ENCODE measurements at regions not wholly inside any gene's neighbourhood (a gene's known extent, or its start where the extent isn't known, plus 50 kb on each side); places are given as distances from the start of the nearest gene placed in this dataset.

- Histone ChIP-seq H3K27me3 (ENCODE audit: low read depth) (peaks cover 13% of the 10 kb centered on the region), H3K4me3 (no peak overlapping the region), H3K36me3 (no peaks in the 10 kb centered on the region), H3K27ac (no peak overlapping the region), H3K9me3 (no peaks in the 10 kb centered on the region), H3K4me1 (no peaks in the 10 kb centered on the region)
- ATAC-seq (no peak), DNase-seq (no peak)
- no peak for TF ChIP-seq CTCF (IDR thresholded peaks at IDR 0.05)
- intact Hi-C loops (cut with DNase I), result no loop called here
These were observed 113.8 kb upstream of the LRPAP1 start for GRCh38 chr4:3645711-3646679.

- intact Hi-C loops (cut with DNase I), result no loop called here
- Histone ChIP-seq H3K27ac (no peak overlapping the region), H3K36me3 (no peaks in the 10 kb centered on the region), H3K9me3 (no peaks in the 10 kb centered on the region), H3K27me3 (ENCODE audit: low read depth) (peaks cover 10% of the 10 kb centered on the region), H3K4me1 (no peaks in the 10 kb centered on the region), H3K4me3 (no peak overlapping the region)
- DNase-seq (no peak), ATAC-seq (no peak)
- TF ChIP-seq CTCF (IDR thresholded peaks at IDR 0.05), result no peak
These were observed 112.8 kb upstream of the LRPAP1 start for GRCh38 chr4:3644849-3645627.

DNA sequence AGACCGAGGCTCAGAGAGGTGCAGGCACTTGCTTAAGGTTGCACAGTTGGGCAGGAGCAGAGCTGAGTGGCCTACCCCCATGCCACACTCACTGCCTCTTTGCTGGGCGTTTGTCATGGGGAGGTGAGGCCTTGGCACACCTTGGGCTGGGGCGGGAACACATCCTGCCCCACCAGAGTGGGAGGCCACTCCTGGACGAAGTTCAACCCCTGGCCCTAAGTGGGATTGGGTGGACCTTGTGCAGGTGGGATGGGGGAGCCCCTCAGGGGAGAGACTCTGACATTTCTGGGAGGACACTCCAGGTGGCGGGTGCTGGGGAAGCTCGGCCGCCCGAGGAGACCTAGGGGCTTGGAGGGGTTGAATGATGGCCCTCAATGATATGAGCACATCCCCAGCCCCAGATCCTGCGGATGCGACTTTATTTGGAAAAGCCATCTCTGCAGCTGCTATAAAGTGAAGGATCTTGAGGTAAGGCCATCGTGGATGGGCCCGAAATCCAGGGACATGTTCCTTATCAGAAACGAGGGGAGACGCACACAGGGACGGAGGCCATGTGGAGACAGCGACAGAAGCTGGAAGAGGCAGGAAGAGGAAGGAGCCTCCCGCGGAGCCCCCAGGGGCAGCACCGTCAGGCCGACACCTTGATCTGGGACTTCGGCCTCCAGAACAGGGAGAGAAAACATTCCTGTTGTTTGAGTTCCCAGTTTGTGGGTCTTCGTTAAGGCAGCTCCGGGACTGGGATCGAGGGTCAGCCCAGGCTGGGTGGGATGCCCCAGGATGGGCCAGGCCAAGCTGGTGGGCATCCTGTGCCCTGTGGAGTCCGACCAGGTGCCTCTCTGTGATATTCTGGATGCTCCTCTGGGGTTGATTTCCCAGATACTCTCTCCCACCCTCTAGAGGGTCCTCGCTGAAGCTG lies 111.6 kb upstream of the LRPAP1 start:
- ATAC-seq (no peak), DNase-seq (no peak)
- no peak for TF ChIP-seq CTCF (IDR thresholded peaks at IDR 0.05)
- Histone ChIP-seq H3K27me3 (ENCODE audit: low read depth) (peaks cover 10% of the 10 kb centered on the region), H3K4me3 (no peak overlapping the region), H3K4me1 (no peaks in the 10 kb centered on the region), H3K36me3 (no peaks in the 10 kb centered on the region), H3K27ac (no peak overlapping the region), H3K9me3 (no peaks in the 10 kb centered on the region)
- intact Hi-C loops (cut with DNase I), result no loop called here

- H3K9me3 ChIP-seq, result no peaks in the 10 kb centered on the region
- H3K27ac ChIP-seq, result no peak overlapping the region
- no peak overlapping the region for H3K4me3 ChIP-seq
- intact Hi-C loops (cut with DNase I), result no loop called here
- no peaks in the 10 kb centered on the region for H3K4me1 ChIP-seq
- TF ChIP-seq CTCF (IDR thresholded peaks at IDR 0.05), result no peak
- no peaks in the 10 kb centered on the region for H3K36me3 ChIP-seq
- ATAC-seq, result no peak
- no peak for DNase-seq
- H3K27me3 ChIP-seq (ENCODE audit: low read depth), result peaks cover 10% of the 10 kb centered on the region
These were observed 110.7 kb upstream of the LRPAP1 start for GRCh38 chr4:3642806-3643517.

Data from lower lobe of right lung (tissue), 2 donors.